SK-N-DZ (cell line): ENCODE measurements at regions not wholly inside any gene's neighbourhood (a gene's known extent, or its start where the extent isn't known, plus 50 kb on each side); places are given as distances from the start of the nearest gene placed in this dataset.

Source experiments
- DNase-seq: peaks from one replicate; pipeline ENCODE4 v3.0.0-alpha.2; 2015; ENCODE audit warnings: low spot score

GRCh38 chr10:25113191-25114035, 61.4 kb upstream of the GPR158 start:
- DNase-seq = peak; percentile 69

GRCh38 chr10:25114036-25114411, 60.8 kb upstream of the GPR158 start:
- no peak for DNase-seq

GRCh38 chr10:25117757-25118156, 57.0 kb upstream of the GPR158 start:
- no peak for DNase-seq

GRCh38 chr10:25120188-25120587, 54.6 kb upstream of the GPR158 start:
- DNase-seq = no peak
